SK-N-SH (cell line): ENCODE measurements at regions not wholly inside any gene's neighbourhood (a gene's known extent, or its start where the extent isn't known, plus 50 kb on each side); places are given as distances from the start of the nearest gene placed in this dataset.

Experiments used
- CTCF ChIA-PET: fragments of 300-600, 350-600 bp; formaldehyde crosslinking; extraction: SDS; loops from one replicate; lab custom pipeline; 2021; lab: Yijun Ruan, JAX
- POLR2A ChIA-PET: fragments of 350-600 bp; sonication (Branson Sonifier 250); formaldehyde crosslinking; extraction: SDS; loops from one replicate; lab custom pipeline; 2020; ENCODE audit warnings: antibody characterized with exemption, inconsistent platforms; lab: Yijun Ruan, JAX
- DNase-seq: peaks from one replicate; pipeline ENCODE4 v3.0.0; 2012
- H2AFZ ChIP-seq: fragments of 200-600 bp; sonication (generic); 2 replicates; pipeline ENCODE4 v1.8.1; 2016; ENCODE audit warnings: antibody characterized with exemption, mild to moderate bottlenecking, low read depth
- H3F3A ChIP-seq: fragments of 200-600 bp; sonication (generic); replicated peaks from 2 replicates; pipeline ENCODE3; 2016; ENCODE audit warnings: antibody characterized with exemption, mild to moderate bottlenecking; ENCODE audit not compliant: insufficient read depth
- H3K27ac ChIP-seq, 2 experiments: fragments of 200-500 bp in 1 of 2; fragments of 200-600 bp in 1 of 2; sonication (Bioruptor generic) in 1 of 2; sonication (generic), shearing (Covaris generic) in 1 of 2; 2 replicates each; pipeline versions ENCODE4 v1.5.1 to v1.6.1; 2014 to 2016; ENCODE audit warnings: low read depth in 2 of 2, inconsistent platforms in 1 of 2, low read length in 1 of 2, mild to moderate bottlenecking in 1 of 2, mixed read lengths in 1 of 2
- H3K27me3 ChIP-seq: fragments of 200-600 bp; sonication (generic), shearing (Covaris generic); 2 replicates; pipeline ENCODE4 v1.6.1; 2016; ENCODE audit warnings: mixed run types; ENCODE audit not compliant: insufficient read depth
- H3K36me3 ChIP-seq, 2 experiments: fragments of 200-500 bp in 1 of 2; fragments of 200-600 bp in 1 of 2; sonication (Bioruptor generic) in 1 of 2; sonication (generic) in 1 of 2; replicated peaks in 1 of 2; 2 replicates each; pipeline versions ENCODE3 to v1.5.1; 2014 to 2016; ENCODE audit warnings: low read length in 1 of 2, mild to moderate bottlenecking in 1 of 2; ENCODE audit not compliant: insufficient read depth in 2 of 2, control insufficient read depth in 1 of 2
- H3K4me1 ChIP-seq, 2 experiments: fragments of 200-500 bp in 1 of 2; fragments of 200-600 bp in 1 of 2; sonication (Bioruptor generic) in 1 of 2; sonication (generic), shearing (Covaris generic) in 1 of 2; 2 replicates each; pipeline versions ENCODE4 v1.5.1 to v1.6.1; 2014 to 2016; ENCODE audit warnings: low read depth in 1 of 2, low read length in 1 of 2, mixed run types in 1 of 2; ENCODE audit not compliant: insufficient read depth in 2 of 2, control insufficient read depth in 1 of 2
- H3K4me2 ChIP-seq: fragments of 200-600 bp; sonication (generic), shearing (Covaris generic); 2 replicates; pipeline ENCODE4 v1.6.1; 2017; ENCODE audit warnings: mixed run types
- H3K4me3 ChIP-seq, 2 experiments: fragments of 200-500 bp in 1 of 2; fragments of 200-600 bp in 1 of 2; sonication (Bioruptor generic) in 1 of 2; sonication (generic), shearing (Covaris generic) in 1 of 2; 2 replicates each; pipeline versions ENCODE4 v1.5.1 to v1.8.1; 2014 to 2016; ENCODE audit warnings: low read depth in 2 of 2, inconsistent platforms in 1 of 2, low read length in 1 of 2, mild to moderate bottlenecking in 1 of 2, mixed read lengths in 1 of 2, moderate library complexity in 1 of 2
- H3K79me2 ChIP-seq: fragments of 200-600 bp; sonication (generic); 2 replicates; pipeline ENCODE4 v1.8.1; 2017; ENCODE audit warnings: mild to moderate bottlenecking; ENCODE audit not compliant: insufficient read depth
- H3K9ac ChIP-seq: fragments of 200-600 bp; sonication (generic); 2 replicates; pipeline ENCODE4 v1.6.1; 2017; ENCODE audit warnings: mixed run types
- H3K9me2 ChIP-seq: fragments of 200-600 bp; sonication (generic); 2 replicates; pipeline ENCODE4 v1.6.1; 2017; ENCODE audit warnings: mixed run types
- H3K9me3 ChIP-seq: fragments of 200-600 bp; sonication (generic); 2 replicates; pipeline ENCODE4 v1.6.1; 2017; ENCODE audit warnings: mixed run types, mild to moderate bottlenecking, moderate library complexity
- H4K20me1 ChIP-seq: fragments of 200-600 bp; sonication (generic); 2 replicates; pipeline ENCODE4 v1.6.1; 2017; ENCODE audit warnings: mild to moderate bottlenecking, mixed run types; ENCODE audit not compliant: insufficient read depth
- EP300 ChIP-seq, 2 experiments: IDR thresholded peaks; 2 replicates each; pipeline versions ENCODE4 v1.4.0 to v1.6.1; 2012; ENCODE audit warnings: borderline replicate concordance in 1 of 2, low read depth in 1 of 2, low read length in 1 of 2
- EZH2phosphoT487 ChIP-seq: fragments of 200-600 bp; sonication (generic); IDR thresholded peaks from 2 replicates; pipeline ENCODE4 v1.6.1; 2017; ENCODE audit warnings: low read depth, mixed run types, mild to moderate bottlenecking, antibody characterized with exemption, moderate library complexity, borderline replicate concordance
- FOXM1 ChIP-seq: IDR thresholded peaks from 2 replicates; pipeline ENCODE4 v1.4.0; 2012; ENCODE audit warnings: low read depth, mild to moderate bottlenecking
- GABPA ChIP-seq: IDR thresholded peaks from 2 replicates; pipeline ENCODE4 v1.4.0; 2012; ENCODE audit warnings: low read depth, mild to moderate bottlenecking
- GATA2 ChIP-seq: sonication (generic); formaldehyde crosslinking; IDR thresholded peaks from 2 replicates; pipeline ENCODE4 v1.5.0; 2020; ENCODE audit warnings: mild to moderate bottlenecking, missing genetic modification reagents
- JUND ChIP-seq: IDR thresholded peaks from 2 replicates; pipeline ENCODE4 v1.4.0; 2012
- MXI1 ChIP-seq: IDR thresholded peaks from 2 replicates; pipeline ENCODE4 v1.6.1; 2012; ENCODE audit warnings: mild to moderate bottlenecking, low read depth, low read length, improper control_type of control experiment
- NFIC ChIP-seq: IDR thresholded peaks from 2 replicates; pipeline ENCODE4 v1.4.0; 2012; ENCODE audit warnings: borderline replicate concordance
- SIN3A ChIP-seq: IDR thresholded peaks from 2 replicates; pipeline ENCODE4 v1.6.1; 2012; ENCODE audit warnings: low read depth, mild to moderate bottlenecking, low read length, moderate library complexity, borderline replicate concordance
- SMC3 ChIP-seq: IDR thresholded peaks from 2 replicates; pipeline ENCODE4 v1.6.1; 2012; ENCODE audit warnings: low read depth, low read length, improper control_type of control experiment
- TEAD4 ChIP-seq: IDR thresholded peaks from 2 replicates; pipeline ENCODE4 v1.4.0; 2012; ENCODE audit warnings: mild to moderate bottlenecking, borderline replicate concordance; ENCODE audit not compliant: insufficient read depth
- WGBS: methylation state at CpG from one replicate; pipeline ENCODE4 v1.1.6; 2017; ENCODE audit warnings: low lambda C conversion rate; 5-methylcytosine and 5-hydroxymethylcytosine counted together
- TF ChIP-seq, protein P1 (sequence below): IDR thresholded peaks from 2 replicates; pipeline ENCODE4 v1.4.0; 2012; ENCODE audit warnings: low read depth
- TF ChIP-seq, protein P2 (sequence below): IDR thresholded peaks from 2 replicates; pipeline ENCODE4 v1.4.0; 2012; ENCODE audit warnings: low read depth, borderline replicate concordance
- TF ChIP-seq, protein P3 (sequence below): fragments of 150-350 bp; IDR thresholded peaks from 2 replicates; pipeline ENCODE4 v1.6.1; 2016; ENCODE audit warnings: mild to moderate bottlenecking, low read depth, low read length

DNA sequence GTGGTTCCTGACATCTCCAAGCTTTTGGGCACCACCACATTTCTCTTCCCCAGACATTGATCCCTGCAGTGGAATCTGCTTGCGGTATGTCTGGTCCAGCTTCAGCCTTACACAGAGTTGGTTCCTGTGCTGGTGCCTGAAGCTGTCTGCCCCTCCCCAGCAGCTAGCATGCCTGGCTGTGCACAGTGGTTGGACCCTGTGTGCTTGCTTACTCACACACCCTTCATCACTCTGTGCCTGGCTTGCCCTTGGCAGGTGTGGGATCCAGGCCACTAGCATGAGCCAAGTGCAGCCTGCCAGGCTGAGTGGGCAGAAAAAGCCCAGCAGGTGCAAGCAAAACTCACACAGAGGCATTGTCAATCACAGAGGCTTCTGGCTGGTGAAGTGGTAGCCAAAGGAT is 473.8 kb downstream of the ACTRT1 start (continued):
- TF ChIP-seq, protein P1, sequence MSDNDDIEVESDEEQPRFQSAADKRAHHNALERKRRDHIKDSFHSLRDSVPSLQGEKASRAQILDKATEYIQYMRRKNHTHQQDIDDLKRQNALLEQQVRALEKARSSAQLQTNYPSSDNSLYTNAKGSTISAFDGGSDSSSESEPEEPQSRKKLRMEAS = no peak
- TF ChIP-seq GABPA = no peak
- no peak for TF ChIP-seq GATA2 (CRISPR knock-in tag)
- TF ChIP-seq, protein P2, sequence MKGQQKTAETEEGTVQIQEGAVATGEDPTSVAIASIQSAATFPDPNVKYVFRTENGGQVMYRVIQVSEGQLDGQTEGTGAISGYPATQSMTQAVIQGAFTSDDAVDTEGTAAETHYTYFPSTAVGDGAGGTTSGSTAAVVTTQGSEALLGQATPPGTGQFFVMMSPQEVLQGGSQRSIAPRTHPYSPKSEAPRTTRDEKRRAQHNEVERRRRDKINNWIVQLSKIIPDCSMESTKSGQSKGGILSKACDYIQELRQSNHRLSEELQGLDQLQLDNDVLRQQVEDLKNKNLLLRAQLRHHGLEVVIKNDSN = no peak
- TF ChIP-seq JUND = no peak

DNA sequence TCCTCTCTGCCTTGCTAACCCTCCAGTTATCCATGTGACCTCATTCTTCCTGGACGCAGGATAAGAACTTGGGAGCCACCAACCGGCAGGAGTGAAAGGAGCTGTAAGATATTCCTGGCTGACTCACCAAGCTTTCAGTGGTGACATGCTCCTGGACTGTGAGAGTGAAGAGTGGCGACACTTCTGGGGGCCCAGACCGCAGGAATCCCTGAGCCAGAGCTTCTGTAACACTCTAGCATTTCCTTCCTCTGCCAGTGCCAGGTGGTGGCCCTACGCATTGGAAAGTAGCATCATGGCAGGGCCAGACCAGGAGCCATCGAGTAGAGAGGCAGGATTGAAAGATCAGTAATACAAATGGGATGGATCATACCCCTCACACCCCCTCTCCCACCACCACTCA is 474.3 kb downstream of the ACTRT1 start:
- no peak for DNase-seq
- Histone ChIP-seq H3K36me3 (no peaks in the 10 kb centered on the region), H3K4me1 (no peaks in the 10 kb centered on the region), H3K9me3 (no peaks in the 10 kb centered on the region), H4K20me1 (no peaks in the 10 kb centered on the region), H3K4me2 (no peak overlapping the region), H3K27ac (no peak overlapping the region), H3K9ac (no peak overlapping the region), H3K27me3 (no peaks in the 10 kb centered on the region), H3K79me2 (no peaks in the 10 kb centered on the region), H3F3A (no peaks in the 10 kb centered on the region), H2AFZ (no peak overlapping the region), H3K4me3 (no peak overlapping the region), H3K9me2 (no peaks in the 10 kb centered on the region)
- WGBS = 5% methylated on average over 5 of the region's 6 CpGs
- ChIA-PET POLR2A (no interaction called here), CTCF (no interaction called here)
- no peak for TF ChIP-seq SIN3A
- no peak for TF ChIP-seq EP300 (IDR thresholded peaks at IDR 0.05; ENCODE audit: borderline replicate concordance in 1 of 2, low read depth in 1 of 2, low read length in 1 of 2)
- TF ChIP-seq, protein P1 = no peak
- TF ChIP-seq, protein P3, sequence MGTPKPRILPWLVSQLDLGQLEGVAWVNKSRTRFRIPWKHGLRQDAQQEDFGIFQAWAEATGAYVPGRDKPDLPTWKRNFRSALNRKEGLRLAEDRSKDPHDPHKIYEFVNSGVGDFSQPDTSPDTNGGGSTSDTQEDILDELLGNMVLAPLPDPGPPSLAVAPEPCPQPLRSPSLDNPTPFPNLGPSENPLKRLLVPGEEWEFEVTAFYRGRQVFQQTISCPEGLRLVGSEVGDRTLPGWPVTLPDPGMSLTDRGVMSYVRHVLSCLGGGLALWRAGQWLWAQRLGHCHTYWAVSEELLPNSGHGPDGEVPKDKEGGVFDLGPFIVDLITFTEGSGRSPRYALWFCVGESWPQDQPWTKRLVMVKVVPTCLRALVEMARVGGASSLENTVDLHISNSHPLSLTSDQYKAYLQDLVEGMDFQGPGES = no peak
- TF ChIP-seq FOXM1 = no peak
- no peak for TF ChIP-seq NFIC
- TF ChIP-seq, protein P2 = no peak
- no peak for TF ChIP-seq TEAD4
- no peak for TF ChIP-seq MXI1
- no peak for TF ChIP-seq SMC3
- no peak for TF ChIP-seq EZH2phosphoT487
